ENCODE measurements at regions not wholly inside any gene's neighbourhood (a gene's known extent, or its start where the extent isn't known, plus 50 kb on each side); places are given as distances from the start of the nearest gene placed in this dataset.
A peak's percentile ranks its signal among the peaks of the same experiment; 100 is the strongest.

- no peak for DNase-seq
Observed at GRCh38 chr3:176697284-176697889, 499.9 kb downstream of the TBL1XR1 start.

- DNase-seq = no peak
Observed at GRCh38 chr3:176696816-176697215, 500.5 kb downstream of the TBL1XR1 start.

DNA sequence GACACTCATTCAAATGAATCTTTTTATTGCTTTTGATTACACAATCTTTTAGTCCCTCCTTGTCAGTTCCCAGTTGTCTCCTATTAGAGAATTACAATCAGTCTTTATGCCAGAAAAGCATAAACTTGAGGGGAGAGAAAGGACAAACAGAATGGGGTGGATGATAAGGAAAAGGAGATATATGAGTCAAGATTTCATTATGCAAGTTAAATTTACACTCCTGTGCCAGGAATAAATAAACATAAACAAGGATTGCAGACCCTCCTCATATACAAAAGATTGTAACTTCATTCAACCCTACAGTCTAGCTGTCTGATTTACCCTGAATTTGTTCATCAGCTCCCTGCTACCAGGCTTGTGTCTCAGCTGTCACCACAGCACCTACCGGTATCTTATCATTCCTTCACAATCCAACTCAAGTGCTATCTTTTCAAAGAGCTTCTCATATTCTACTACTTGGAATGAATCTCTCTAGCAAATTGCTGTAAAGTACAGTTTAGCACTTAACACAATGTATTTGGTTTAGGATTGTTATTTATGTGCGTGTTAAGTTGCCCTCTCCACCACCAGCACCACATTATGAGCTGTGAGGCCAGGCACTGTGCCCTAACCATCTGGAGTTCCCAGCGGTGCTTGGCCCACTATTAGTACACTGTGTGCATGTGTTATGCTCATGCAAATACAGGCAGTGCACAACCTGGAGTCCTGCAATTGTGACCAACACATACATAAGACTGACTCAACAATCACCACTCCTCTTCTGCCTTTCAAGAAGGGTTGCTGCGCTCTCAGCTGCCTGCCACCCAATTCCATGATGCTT is 504.1 kb downstream of the TBL1XR1 start:
- DNase-seq = peak; percentile 38

DNA sequence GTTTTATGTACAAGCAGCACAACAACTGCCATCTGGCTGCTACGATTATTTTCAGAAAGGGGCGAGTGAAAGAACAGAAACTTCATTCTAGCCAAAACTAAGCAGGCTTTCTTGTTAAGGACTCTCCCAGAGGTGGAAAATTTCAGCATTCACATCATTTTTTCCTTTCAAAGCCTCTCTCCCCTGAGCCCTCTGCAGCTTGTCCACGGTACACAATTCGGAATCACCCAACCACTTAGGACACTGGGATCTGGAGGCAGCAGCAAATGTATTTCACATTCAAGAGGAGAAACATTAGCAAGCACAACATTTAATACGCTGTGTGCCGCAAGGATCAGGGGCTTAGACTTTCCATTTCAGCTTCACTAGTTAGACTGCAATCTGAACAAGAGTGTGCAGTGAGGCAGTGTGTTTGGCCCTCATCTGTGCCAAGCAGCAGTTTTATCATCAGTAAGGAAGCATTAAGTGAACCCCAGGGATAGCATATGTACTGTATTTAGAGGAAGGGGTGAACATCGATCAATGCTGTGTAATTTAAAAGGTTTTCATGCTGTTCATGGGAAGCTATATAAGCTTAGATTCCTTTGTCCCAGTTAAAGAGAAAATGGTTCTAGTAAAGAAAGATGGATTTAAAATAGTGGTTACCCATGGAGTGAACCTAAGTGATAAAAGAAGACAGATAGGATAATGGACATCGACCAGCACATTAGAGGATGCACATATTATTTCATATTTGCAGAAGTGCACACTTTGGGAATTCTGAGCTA is 504.9 kb downstream of the TBL1XR1 start:
- DNase-seq = no peak

DNA sequence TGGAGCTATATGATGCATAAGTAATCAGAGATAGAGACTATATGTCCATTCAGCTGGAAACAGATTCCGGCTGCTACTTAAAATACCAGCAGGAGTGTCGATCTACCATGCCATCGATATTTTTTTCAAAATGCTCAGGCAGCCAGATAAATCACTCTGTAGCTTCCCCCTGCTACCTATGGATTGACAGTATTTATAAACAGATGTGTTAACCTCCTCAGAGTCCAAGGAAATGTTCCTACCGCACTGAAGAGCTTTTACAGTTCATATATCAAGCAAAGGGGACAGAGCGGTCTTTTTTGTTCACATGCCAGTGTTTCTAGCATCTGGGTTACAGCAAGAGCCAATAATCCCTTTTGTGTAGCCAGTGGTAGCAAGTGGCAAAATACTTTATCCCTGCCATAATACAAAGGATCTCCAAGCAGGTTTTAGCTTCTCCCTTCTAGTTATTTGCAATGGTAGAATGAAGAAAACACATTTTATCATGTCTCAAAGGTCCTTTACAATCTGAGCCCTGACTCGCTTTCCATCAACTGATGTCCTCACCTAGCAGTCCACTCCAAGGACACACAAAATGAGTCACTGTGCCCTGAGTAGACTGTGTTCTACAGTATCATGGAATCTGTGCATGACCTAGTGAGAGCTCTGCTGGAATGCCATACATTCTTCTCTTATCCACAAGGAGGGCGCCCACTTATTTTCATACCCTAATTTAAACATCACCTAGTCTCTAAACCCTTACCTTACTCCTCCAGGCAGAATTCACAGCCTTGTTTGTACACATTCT is 507.0 kb downstream of the TBL1XR1 start:
- DNase-seq = peak; percentile 5

- no peak for DNase-seq
Observed at GRCh38 chr3:176687754-176688153, 509.5 kb downstream of the TBL1XR1 start.

- DNase-seq = no peak
Observed at GRCh38 chr3:176683382-176683781, 513.9 kb downstream of the TBL1XR1 start.

- peak; percentile 67 for DNase-seq
Observed at GRCh38 chr3:176663837-176664831, 533.1 kb downstream of the TBL1XR1 start.

DNA sequence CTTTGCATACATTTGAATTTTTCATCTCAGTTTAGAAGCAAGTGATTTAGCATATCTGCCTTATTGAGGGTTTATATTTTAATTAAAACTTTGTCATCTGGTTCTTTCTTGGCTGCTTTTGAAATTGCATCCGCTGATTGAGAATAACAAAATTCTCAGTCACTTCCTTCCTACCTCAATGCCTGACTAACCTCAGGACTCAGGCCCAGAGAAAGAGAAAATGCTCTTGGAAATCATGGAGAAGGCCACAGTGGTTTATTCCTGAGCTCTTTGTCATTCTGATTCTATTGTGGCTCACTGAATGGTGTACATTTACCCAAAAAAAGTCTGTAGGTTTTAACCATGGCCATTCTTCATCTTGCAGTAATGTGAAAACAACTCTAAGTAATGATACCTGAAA is 533.9 kb downstream of the TBL1XR1 start:
- DNase-seq = no peak

DNA sequence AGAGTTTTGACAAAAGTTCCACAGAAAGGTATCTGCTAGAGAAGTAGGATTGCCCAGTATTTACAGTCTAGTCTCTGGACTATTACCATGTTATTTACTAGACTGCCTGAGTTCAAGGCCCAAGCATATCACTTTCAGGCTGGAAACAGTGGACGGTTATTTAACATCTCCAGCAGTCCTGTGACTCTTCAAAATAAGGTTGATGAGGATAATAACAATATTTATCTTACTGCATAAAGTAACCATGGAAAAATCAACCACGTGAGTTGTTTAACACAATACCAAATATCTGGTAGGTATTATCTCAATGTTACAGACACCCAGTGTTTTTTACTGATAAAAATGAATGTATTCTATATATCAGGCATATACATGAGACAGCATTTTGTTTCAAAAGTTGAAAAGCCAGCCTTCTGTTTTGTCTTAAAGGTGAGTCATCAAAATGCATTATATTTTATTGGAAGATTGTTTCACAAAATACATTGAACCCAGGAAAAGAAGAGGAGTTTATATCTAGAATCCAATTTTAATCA is 535.8 kb downstream of the TBL1XR1 start:
- DNase-seq = no peak

DNA sequence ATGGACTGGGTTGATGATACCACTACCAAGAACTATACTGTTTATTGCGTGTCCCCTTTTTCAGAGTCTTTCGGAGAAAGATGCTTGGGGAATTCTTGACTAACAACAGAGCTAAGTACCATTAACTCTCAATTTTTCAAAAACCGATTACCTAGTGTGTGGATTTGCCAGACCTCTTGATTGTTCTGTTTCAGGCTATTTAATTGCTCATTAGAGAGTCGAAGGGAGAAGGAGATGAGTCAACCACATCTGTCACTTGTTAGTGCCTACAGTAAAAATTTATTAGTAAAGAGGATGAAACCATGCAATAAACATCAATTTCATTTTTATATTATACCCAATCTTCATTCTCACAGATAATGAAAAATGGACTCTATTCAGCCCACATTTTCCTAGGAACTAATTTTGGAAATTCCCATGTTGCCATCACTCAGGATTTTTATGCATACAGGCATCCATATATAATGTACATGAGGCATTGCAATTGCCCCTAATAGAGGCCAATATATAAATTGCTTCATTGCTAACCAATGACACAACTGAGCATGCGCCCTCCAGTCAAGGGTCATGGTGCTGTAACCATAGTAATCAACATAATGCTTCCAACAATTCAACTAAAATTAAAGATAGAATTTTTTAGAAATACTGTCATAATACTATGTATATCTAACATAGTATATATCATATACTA is 541.7 kb downstream of the TBL1XR1 start:
- peak; percentile 26 for DNase-seq

GRCh38 chr3:176651622-176652021 is 545.7 kb downstream of the TBL1XR1 start:
- DNase-seq = no peak

- DNase-seq = no peak
Observed at GRCh38 chr3:176650478-176650877, 546.8 kb downstream of the TBL1XR1 start.

DNA sequence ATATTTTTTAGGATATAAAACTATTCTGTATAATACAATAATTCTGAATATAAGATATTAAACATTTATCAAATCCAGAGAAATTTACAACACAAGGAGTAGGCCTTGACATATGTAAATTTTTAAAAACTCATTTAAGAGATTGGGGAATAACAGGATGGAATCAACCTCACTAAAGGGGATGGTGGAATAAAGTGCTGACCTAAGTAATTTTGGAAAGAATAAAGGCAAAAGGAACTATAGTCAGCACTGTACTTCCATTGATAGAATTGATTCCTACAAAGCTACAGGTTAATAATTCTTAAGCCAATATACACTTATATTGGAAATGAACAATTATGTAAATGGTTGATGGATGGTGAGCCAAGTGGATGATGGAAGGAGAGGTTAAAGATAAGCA is 549.3 kb downstream of the TBL1XR1 start:
- DNase-seq = no peak

DNA sequence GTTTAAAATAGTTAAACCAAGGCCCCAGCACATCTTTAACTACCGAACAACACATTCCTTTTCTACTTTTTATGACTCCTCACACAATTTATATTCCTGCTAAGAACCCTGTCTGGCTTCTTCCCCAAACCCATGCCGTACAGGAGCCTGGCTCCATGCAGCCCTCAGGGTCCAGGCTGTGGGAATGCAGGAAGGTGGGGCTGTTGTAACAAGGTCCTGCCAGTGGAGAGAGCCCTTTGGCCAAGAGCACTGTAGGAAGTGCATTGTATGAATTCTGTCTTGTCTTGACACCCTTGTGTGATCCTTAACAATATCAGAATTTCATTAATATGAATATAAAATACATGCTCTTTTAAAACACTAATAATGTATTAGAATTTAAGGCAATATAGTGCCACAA is 563.8 kb downstream of the TBL1XR1 start:
- no peak for DNase-seq

DNA sequence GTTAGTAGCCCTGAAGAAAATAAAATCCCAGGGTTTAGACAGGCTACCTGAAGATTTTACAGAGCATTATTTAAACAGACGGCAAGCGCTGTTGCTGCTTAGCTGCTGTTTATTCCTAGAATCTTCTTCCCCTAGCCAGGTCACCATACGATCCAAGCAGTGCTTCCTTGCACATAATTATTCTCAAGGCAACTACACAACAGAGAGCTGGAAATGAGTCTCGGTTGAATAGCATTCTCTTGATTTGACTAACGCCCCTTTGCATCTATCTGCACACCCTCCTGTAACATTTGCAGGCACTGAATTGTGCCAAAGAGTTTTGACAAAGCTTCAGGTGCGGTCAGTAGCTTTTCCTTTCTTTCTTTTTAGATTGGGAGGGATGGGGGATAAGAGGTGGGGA is 564.4 kb downstream of the TBL1XR1 start:
- no peak for DNase-seq

- DNase-seq = no peak
Observed at GRCh38 chr3:176631165-176631564, 566.1 kb downstream of the TBL1XR1 start.

DNA sequence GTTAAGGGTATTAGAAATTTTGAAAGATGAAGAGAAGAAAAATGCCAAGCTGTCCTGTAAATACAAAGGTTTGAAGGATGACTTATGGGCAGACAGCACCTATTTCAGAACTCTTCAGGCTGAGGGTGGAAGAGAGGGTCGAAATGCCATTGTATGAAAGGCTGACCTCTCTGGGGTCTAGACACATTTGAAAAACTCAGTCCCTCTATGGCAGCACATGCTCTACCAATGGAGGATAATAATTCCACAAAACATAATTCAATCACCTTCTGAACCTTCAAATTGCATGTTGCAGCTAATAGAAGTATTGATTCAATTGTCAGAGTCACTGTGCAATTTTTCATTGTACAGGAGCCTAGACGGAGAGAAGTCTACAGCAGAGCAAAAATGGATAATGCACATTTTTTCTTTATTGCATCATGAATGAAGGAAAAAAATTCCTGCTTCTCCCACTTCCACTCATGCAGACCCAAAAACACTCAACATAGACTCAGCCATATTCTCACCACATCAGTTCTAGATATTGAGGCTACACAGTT is 569.1 kb downstream of the TBL1XR1 start:
- no peak for DNase-seq

- no peak for DNase-seq
Observed at GRCh38 chr3:176623468-176624150, 573.7 kb downstream of the TBL1XR1 start.

DNA sequence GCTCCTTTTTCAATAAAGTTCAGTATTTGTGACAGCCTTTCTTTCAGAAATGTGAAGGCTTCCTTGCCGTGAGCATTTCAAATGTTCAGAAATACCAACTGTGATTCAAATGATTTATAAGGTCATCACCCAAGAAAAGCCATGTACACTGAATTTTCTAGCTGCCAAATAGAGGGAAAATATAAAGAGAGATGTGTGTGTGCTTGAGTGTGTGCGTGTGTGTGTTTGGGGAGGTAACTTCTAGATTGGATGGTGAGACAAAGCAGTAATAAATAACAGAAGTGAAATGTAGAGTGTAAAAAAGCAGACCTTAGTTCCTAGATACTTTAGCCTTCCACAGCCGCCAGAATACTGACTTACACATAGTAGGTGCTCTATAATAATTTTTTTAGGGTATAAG is 577.4 kb downstream of the TBL1XR1 start:
- DNase-seq = no peak
